ENCODE measurements at regions not wholly inside any gene's neighbourhood (a gene's known extent, or its start where the extent isn't known, plus 50 kb on each side); places are given as distances from the start of the nearest gene placed in this dataset.
"Not testable (repeated sequence)": the region's sequence is repeated elsewhere in the genome, so short reads cannot be mapped to it uniquely, and the experiment has no call there.

GRCh38 chr7:20543500-20543899 is 72.0 kb upstream of the ABCB5 start:
- intact Hi-C loops (cut with DNase I) = no loop called here
- 80 to 90% (median 83%) methylated on average over 1 of the region's 1 CpG for WGBS, 4 donors
- TF ChIP-seq POLR2A (IDR thresholded peaks at IDR 0.05) (no peak), CTCF (IDR thresholded peaks at IDR 0.05) (no peak)
- Histone ChIP-seq H3K36me3 (no peaks in the 10 kb centered on the region), H3K9me3 (peaks cover 0 to 11% (median 0%) of the 10 kb centered on the region in 12 donors), H3K27ac (no peak overlapping the region), H3K4me1 (peaks cover 0 to 5% (median 0%) of the 10 kb centered on the region in 12 donors), H3K27me3 (no peaks in the 10 kb centered on the region), H3K4me3 (no peak overlapping the region)
- DNase-seq (no peak), ATAC-seq (no peak)

GRCh38 chr7:20545016-20545415 is 70.5 kb upstream of the ABCB5 start:
- TF ChIP-seq POLR2A (IDR thresholded peaks at IDR 0.05) (no peak), CTCF (IDR thresholded peaks at IDR 0.05) (no peak)
- 62 to 79% (median 63%) methylated on average over 2 of the region's 2 CpGs for WGBS, 4 donors
- H3K27me3 ChIP-seq = no peaks in the 10 kb centered on the region

GRCh38 chr7:20546958-20547357 is 68.5 kb upstream of the ABCB5 start:
- H3K27me3 ChIP-seq; DNase-seq; H3K9me3 ChIP-seq; H3K27ac ChIP-seq; H3K4me1 ChIP-seq; ATAC-seq; intact Hi-C loops (cut with DNase I); H3K4me3 ChIP-seq; H3K36me3 ChIP-seq: not testable (repeated sequence)
- WGBS, 4 donors = 84 to 92% (median 88%) methylated on average over 10 of the region's 10 CpGs

More at GRCh38 chr7:20545016-20545415, 70.5 kb upstream of the ABCB5 start:
- Histone ChIP-seq H3K9me3 (peaks cover 0 to 11% (median 0%) of the 10 kb centered on the region in 12 donors), H3K27ac (no peak overlapping the region), H3K36me3 (no peaks in the 10 kb centered on the region), H3K4me3 (no peak overlapping the region), H3K4me1 (peaks cover 0 to 5% (median 0%) of the 10 kb centered on the region in 12 donors)
- intact Hi-C loops (cut with DNase I) = no loop called here
- DNase-seq (no peak), ATAC-seq (no peak)

GRCh38 chr7:20554072-20554471 is 61.4 kb upstream of the ABCB5 start:
- no peak for DNase-seq
- Histone ChIP-seq H3K9me3 (no peaks in the 10 kb centered on the region), H3K4me3 (no peak overlapping the region), H3K36me3 (no peaks in the 10 kb centered on the region), H3K27me3 (no peaks in the 10 kb centered on the region), H3K27ac (no peak overlapping the region), H3K4me1 (no peaks in the 10 kb centered on the region)
- WGBS, 4 donors = 78 to 91% (median 83%) methylated on average over 3 of the region's 3 CpGs
- intact Hi-C loops (cut with DNase I) = no loop called here
- ATAC-seq = no peak
- no peak for TF ChIP-seq POLR2A (IDR thresholded peaks at IDR 0.05)
- no peak for TF ChIP-seq CTCF (IDR thresholded peaks at IDR 0.05)

- H3K27me3 ChIP-seq = no peaks in the 10 kb centered on the region
- intact Hi-C loops (cut with DNase I) = no loop called here
- DNase-seq (no peak), ATAC-seq (no peak)
- WGBS, 4 donors = 82 to 85% (median 84%) methylated on average over 4 of the region's 4 CpGs
- H3K4me1 ChIP-seq = no peaks in the 10 kb centered on the region
- no peak overlapping the region for H3K4me3 ChIP-seq
- TF ChIP-seq CTCF (IDR thresholded peaks at IDR 0.05) (no peak), POLR2A (IDR thresholded peaks at IDR 0.05) (no peak)
- no peak overlapping the region for H3K27ac ChIP-seq
- H3K9me3 ChIP-seq = no peaks in the 10 kb centered on the region
- no peaks in the 10 kb centered on the region for H3K36me3 ChIP-seq
Observed at GRCh38 chr7:20556091-20556490, 59.4 kb upstream of the ABCB5 start.
